Activated CD4-positive, alpha-beta T cell treated with anti-CD3 and anti-CD28 coated beads, Interleukin-2, amount 10 ng/mL, durations not matched to agents 24 days and 14 days (primary cell): ENCODE measurements at regions not wholly inside any gene's neighbourhood (a gene's known extent, or its start where the extent isn't known, plus 50 kb on each side); places are given as distances from the start of the nearest gene placed in this dataset.

Experiments used
- DNase-seq: peaks from one replicate; pipeline ENCODE4 v3.0.0; 2022
- H3K27ac Mint-ChIP-seq: one replicate; pipeline ENCODE4 v1.8.0; 2022; ENCODE audit warnings: mild to moderate bottlenecking, mixed read lengths
- H3K27me3 Mint-ChIP-seq: one replicate; pipeline ENCODE4 v1.8.0; 2022; ENCODE audit warnings: mixed read lengths
- H3K36me3 Mint-ChIP-seq: one replicate; pipeline ENCODE4 v1.8.0; 2022; ENCODE audit warnings: low read depth, mild to moderate bottlenecking, mixed read lengths
- H3K4me1 Mint-ChIP-seq: one replicate; pipeline ENCODE4 v1.8.0; 2021; ENCODE audit warnings: mixed read lengths
- H3K4me3 Mint-ChIP-seq: one replicate; pipeline ENCODE4 v1.8.0; 2022; ENCODE audit warnings: mild to moderate bottlenecking, moderate library complexity, mixed read lengths
- H3K9me3 Mint-ChIP-seq: one replicate; pipeline ENCODE4 v1.8.0; 2021; ENCODE audit warnings: mixed read lengths
- intact Hi-C: fragments of 100-400 bp; cut with micrococcal nuclease; formaldehyde crosslinking; loops from one replicate; pipeline ENCODE4 v1.15.1; 2023

DNA sequence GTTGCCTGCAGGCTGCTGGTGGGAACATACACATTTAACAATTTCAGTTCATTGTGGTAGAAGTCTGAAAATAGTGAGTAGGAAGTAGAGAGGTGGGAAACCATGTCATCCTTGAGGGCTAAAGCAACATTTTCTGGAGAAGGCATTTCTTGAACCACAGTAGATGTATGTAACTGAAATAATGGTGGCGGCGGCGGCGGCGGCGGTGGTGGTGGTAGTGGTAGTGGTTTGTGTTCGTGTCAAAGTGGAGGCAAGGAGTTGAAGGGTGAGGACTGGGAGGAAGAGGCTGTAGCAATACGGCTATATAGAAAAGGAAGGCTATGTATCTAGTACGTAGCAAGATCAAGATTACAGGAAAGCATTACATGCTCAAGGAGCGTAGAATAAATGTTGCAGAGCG, 1381.6 kb upstream of the TENM3 start:
- no peak overlapping the region for H3K4me3 Mint-ChIP-seq
- peaks cover 14% of the 10 kb centered on the region for H3K9me3 Mint-ChIP-seq
- no peaks in the 10 kb centered on the region for H3K27me3 Mint-ChIP-seq
- H3K36me3 Mint-ChIP-seq: no peaks in the 10 kb centered on the region
- no peaks in the 10 kb centered on the region for H3K4me1 Mint-ChIP-seq
- no peak overlapping the region for H3K27ac Mint-ChIP-seq
- intact Hi-C loops: no loop called here
- no peak for DNase-seq

DNA sequence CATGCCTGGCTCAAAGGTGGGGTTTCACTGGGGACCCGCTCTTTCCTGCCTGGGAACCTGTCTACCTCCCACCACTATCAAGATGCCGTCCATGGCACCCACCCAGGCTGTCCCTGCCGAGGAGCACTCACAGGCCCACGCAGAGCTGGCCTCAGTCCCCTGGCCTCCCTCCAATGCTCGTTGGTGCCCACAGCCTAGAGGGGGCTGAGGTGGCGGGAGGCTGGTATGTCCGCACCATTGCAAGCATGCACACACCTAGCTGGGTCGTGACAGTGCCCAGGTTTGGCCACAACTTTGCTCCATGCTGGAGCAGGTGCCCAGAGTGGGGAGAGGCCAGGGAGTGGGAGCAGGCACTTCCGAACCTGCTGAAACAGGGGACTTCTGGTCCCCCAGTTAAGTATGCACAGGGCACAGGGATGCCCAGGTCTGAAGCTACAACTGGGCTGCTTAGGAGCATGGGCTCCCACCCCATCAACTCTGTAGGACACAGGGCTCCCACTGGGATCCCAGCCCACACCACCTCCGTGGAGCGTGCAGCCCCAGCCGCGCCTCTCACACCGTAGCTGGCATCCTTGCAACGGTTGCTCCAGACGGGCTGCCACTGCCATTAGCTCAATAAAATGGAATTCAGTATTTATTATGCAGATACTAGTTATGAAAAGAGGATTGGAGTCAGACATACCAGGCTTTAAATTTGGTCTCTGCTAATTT, 1376.1 kb upstream of the TENM3 start:
- intact Hi-C loops: no loop called here
- no peak overlapping the region for H3K4me3 Mint-ChIP-seq

DNA sequence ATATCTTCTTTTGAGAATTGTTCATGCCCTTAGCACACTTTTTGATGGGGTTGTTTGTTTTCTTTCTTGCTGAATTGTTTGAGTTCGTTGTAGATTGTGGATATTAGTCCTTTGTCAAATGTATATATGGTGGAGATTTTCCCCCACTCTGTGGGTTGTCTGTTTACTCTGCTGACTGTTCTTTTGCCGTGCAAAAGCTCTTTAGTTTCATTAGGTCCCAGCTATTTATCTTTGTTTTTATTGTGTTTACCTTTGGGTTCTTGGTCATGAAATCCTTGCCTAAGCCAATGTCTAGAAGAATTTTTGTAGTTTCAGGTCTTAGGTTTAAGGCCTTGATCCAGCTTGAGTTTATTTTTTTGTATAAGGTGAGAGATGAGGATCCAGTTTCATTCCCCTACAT, 1372.6 kb upstream of the TENM3 start:
- Mint-ChIP-seq H3K9me3 (peaks cover 6% of the 10 kb centered on the region), H3K4me1 (no peaks in the 10 kb centered on the region), H3K36me3 (no peaks in the 10 kb centered on the region), H3K4me3 (no peak overlapping the region), H3K27ac (no peak overlapping the region), H3K27me3 (no peaks in the 10 kb centered on the region)
- intact Hi-C loops: no loop called here
- DNase-seq: no peak

More for the DNA sequence above, 1376.1 kb upstream of the TENM3 start:
- H3K36me3 Mint-ChIP-seq: no peaks in the 10 kb centered on the region
- H3K27ac Mint-ChIP-seq: no peak overlapping the region
- peaks cover 6% of the 10 kb centered on the region for H3K9me3 Mint-ChIP-seq
- no peaks in the 10 kb centered on the region for H3K27me3 Mint-ChIP-seq
- DNase-seq: no peak
- H3K4me1 Mint-ChIP-seq: no peaks in the 10 kb centered on the region

DNA sequence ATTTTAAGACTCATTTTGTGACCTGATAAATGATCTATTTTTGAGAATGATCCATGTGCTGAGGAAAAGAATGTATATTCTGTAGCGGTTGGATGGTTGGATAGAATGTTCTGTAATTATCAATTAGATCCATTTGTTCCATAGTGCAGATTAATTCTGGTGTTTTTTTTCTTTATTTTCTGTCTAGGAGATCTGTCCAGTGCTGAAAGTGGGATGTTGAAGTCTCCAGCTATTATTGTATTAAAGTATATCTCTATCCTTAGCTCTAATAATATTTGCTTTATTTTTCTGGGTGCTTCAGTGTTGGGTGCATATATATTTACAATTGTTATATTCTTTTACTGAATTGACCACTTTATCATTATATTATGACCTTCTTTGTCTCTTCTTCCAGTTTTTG, 1344.9 kb upstream of the TENM3 start:
- no peaks in the 10 kb centered on the region for H3K4me1 Mint-ChIP-seq
- H3K27me3 Mint-ChIP-seq: no peaks in the 10 kb centered on the region
- H3K9me3 Mint-ChIP-seq: no peaks in the 10 kb centered on the region
- H3K36me3 Mint-ChIP-seq: no peaks in the 10 kb centered on the region
- H3K27ac Mint-ChIP-seq: no peak overlapping the region
- no peak overlapping the region for H3K4me3 Mint-ChIP-seq
- DNase-seq: no peak
- intact Hi-C loops: no loop called here

DNA sequence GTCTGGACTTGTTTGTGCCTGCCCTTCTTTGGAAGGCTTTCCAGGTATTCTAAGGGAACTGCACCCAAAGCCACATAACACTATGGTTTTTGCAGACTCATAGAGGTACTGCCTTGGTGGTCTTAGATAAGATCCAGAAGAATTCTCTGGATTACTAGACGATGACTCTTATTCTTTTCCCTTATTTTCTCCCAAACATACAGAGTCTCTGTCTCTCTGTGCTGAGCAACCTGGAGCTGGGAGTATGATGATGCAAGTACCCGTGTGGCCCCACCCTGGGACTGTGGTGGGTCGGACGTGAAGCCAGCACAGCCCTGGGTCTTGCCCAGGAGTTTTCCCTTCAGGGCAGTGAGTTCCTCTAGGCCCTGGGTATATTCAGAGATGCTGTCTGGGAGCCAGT, 1342.4 kb upstream of the TENM3 start:
- Mint-ChIP-seq H3K27ac (no peak overlapping the region), H3K4me1 (no peaks in the 10 kb centered on the region), H3K36me3 (no peaks in the 10 kb centered on the region), H3K9me3 (no peaks in the 10 kb centered on the region), H3K27me3 (no peaks in the 10 kb centered on the region), H3K4me3 (no peak overlapping the region)
- DNase-seq: no peak
- intact Hi-C loops: no loop called here

DNA sequence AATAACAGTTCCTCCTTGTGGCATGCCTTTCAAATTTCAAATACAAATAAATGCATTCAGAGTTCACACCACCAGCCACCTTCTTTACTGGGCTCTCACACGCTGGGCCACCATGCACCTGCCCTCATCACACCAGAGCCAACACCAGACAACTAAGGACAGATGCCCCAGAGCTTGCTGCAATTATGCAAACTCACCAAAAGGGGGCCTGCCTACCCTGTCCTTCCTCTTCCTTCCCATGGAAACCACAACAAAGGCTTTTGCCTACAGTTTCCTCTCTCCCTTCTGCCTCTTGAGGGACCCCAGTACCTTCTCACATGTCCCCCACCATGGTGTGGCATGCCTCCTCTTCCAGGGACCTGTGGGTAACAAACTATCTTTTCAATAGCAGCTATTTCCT, 1333.9 kb upstream of the TENM3 start:
- no peak overlapping the region for H3K27ac Mint-ChIP-seq
- no peak for DNase-seq
- no peaks in the 10 kb centered on the region for H3K9me3 Mint-ChIP-seq
- H3K27me3 Mint-ChIP-seq: no peaks in the 10 kb centered on the region
- no peaks in the 10 kb centered on the region for H3K36me3 Mint-ChIP-seq
- H3K4me1 Mint-ChIP-seq: no peaks in the 10 kb centered on the region
- intact Hi-C loops: no loop called here
- H3K4me3 Mint-ChIP-seq: no peak overlapping the region

DNA sequence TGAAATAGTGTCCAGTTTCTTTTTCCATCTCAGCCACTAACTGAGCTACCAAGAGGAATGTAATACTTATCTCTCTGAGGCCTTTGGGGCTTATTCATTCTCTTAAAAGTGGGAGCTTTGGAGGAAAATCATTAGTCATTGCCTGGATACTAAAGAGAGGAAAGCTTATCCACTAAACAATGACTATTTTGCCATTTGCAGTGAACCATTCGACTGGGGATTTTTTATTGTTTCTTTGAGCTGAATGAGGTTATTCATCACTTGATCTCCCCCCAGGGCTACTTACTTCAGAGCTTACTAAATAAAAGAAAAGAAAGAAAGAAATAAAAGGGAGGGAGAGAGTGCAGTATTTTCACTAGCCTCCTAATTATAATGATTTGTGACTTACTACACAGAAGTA, 1329.5 kb upstream of the TENM3 start:
- H3K36me3 Mint-ChIP-seq: no peaks in the 10 kb centered on the region
- no peaks in the 10 kb centered on the region for H3K4me1 Mint-ChIP-seq
- H3K27ac Mint-ChIP-seq: no peak overlapping the region
- DNase-seq: no peak
- intact Hi-C loops: no loop called here
- H3K4me3 Mint-ChIP-seq: no peak overlapping the region
- no peaks in the 10 kb centered on the region for H3K27me3 Mint-ChIP-seq
- no peaks in the 10 kb centered on the region for H3K9me3 Mint-ChIP-seq

DNA sequence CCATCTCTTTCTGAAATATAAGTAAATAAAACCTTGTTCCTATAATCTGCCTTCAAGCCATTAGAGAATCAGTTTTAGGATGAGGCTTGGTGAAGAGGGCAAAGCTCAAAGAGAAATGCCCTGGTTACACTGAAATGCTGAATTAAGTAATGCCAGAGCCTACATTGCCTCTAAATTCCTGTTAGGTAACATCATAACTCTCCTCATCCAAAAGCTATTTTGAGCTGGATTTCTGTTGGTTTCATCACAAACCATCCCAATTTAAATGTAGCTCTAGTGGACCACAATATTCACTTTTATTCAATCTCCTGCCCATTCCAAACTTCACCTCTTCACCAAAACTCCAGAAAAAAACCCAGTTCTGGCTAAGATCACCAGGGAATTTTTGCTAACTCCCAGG, 1319.7 kb upstream of the TENM3 start:
- Mint-ChIP-seq H3K27me3 (no peaks in the 10 kb centered on the region), H3K36me3 (no peaks in the 10 kb centered on the region), H3K4me1 (no peaks in the 10 kb centered on the region), H3K27ac (no peak overlapping the region), H3K9me3 (no peaks in the 10 kb centered on the region), H3K4me3 (no peak overlapping the region)
- no peak for DNase-seq
- intact Hi-C loops: no loop called here

DNA sequence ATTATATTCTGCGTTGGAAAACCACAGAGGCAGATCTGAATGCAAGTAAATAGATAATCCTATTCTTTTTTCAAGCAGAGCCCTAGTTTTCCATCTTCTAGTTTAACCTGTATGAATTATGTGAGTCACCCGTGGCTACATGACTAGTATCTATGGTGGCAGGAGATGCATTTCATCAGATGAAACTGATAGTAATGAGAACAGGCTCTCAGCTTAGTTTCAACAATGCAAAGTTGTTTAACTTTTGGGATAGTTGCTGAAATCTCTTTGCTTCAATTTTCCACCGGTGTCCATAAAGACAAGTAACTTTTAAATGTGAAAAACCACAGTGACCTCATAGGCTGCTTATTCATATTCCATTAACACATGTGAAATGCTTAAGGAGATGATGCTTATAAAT, 1317.4 kb upstream of the TENM3 start:
- Mint-ChIP-seq H3K36me3 (no peaks in the 10 kb centered on the region), H3K27ac (no peak overlapping the region), H3K27me3 (no peaks in the 10 kb centered on the region), H3K4me3 (no peak overlapping the region), H3K9me3 (no peaks in the 10 kb centered on the region), H3K4me1 (no peaks in the 10 kb centered on the region)
- intact Hi-C loops: no loop called here
- no peak for DNase-seq

DNA sequence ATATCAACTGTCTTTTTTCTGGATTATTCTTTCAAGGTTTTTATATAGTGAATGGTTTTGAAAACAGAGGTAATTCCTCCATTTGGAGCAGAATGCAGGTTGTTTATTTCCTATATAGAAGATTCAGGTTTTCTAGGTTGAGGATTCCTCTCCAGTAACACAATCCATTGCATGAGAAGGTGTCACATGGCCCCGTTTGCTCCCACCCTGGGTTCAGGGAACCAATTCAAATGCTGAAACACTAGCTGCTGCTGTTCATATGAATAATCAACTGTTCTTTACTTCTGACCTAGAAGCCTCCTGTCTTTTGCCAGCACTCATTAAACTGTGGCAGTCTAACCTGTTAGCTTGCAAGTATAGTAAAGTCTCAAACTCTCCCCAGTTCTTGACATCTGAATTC, 1316.9 kb upstream of the TENM3 start:
- intact Hi-C loops: no loop called here
- no peaks in the 10 kb centered on the region for H3K27me3 Mint-ChIP-seq
- no peak overlapping the region for H3K27ac Mint-ChIP-seq
- H3K36me3 Mint-ChIP-seq: no peaks in the 10 kb centered on the region
- no peak for DNase-seq
- H3K9me3 Mint-ChIP-seq: no peaks in the 10 kb centered on the region
- H3K4me1 Mint-ChIP-seq: no peaks in the 10 kb centered on the region
- no peak overlapping the region for H3K4me3 Mint-ChIP-seq

DNA sequence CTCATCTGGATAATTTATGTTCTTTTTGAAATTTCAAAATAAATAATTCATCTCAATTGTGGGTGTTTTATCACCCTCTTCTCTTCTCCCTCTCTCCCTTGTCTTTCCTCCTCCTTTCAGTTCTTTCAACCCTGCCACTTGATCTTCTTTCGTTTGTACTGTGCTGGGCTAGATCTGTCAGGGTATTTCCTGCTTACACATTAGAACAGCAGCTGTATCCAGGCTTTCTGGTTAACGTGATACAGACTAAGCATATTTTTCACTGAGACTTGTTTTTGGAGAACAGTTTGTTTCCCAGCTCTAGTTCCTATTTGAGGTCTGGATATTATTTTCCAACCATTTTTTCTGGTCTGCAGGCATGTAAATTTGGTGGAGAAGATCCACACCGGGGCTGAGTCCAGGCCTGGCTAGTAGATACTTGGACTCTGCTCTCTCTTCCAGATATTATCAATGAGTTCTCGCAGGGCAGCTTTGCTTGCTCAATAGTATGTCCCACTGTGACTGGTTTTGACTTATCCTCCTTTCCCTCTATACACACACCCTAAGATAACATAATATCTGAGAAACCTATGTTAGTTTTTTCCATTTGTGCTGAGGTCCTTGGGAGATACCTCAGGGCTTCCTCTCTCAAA, 1310.7 kb upstream of the TENM3 start:
- H3K27me3 Mint-ChIP-seq: no peaks in the 10 kb centered on the region
- intact Hi-C loops: no loop called here
- H3K4me1 Mint-ChIP-seq: no peaks in the 10 kb centered on the region

DNA sequence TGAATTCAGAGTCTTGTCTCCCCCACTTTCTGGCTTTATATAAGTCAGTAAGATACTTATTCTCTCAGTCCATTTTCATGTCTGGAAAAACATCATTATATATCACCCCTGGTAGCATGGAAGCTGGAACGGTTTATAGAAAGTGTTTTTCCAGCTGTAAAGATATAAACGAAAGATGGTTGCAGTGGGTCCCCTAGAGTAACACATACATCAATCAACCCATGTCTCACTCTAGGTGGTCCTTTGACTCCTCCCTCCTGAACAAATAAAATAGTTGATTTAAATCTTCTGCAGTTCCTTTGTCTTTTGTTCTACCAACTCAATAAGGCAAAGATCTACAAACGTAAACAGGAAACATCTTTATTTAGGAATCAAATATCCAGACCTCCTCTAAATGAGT, 1306.1 kb upstream of the TENM3 start:
- no peaks in the 10 kb centered on the region for H3K36me3 Mint-ChIP-seq
- no peak overlapping the region for H3K4me3 Mint-ChIP-seq
- no peaks in the 10 kb centered on the region for H3K4me1 Mint-ChIP-seq
- DNase-seq: no peak
- no peaks in the 10 kb centered on the region for H3K27me3 Mint-ChIP-seq
- no peak overlapping the region for H3K27ac Mint-ChIP-seq
- H3K9me3 Mint-ChIP-seq: no peaks in the 10 kb centered on the region
- intact Hi-C loops: no loop called here

More for the DNA sequence above, 1310.7 kb upstream of the TENM3 start:
- no peak overlapping the region for H3K27ac Mint-ChIP-seq
- H3K9me3 Mint-ChIP-seq: no peaks in the 10 kb centered on the region
- no peaks in the 10 kb centered on the region for H3K36me3 Mint-ChIP-seq
- H3K4me3 Mint-ChIP-seq: no peak overlapping the region
- no peak for DNase-seq

DNA sequence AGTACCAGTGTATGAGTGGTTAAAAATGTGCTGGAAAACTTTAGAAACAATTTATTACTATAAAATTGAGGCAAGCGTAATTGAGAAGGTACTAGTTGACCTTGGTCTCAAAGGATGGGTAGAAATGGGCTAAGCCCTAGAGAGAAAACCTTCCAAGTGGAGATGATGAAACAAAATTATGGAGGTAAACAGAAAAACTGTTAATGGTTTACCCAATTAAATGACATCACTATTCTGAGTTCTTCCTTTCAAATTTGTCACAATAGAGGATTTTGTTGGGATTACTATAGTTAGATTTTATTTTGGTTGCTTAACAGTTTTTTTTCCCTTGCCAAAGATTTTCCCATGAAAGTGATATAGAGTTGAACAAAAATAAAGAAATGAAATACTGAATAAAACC, 1302.5 kb upstream of the TENM3 start:
- Mint-ChIP-seq H3K9me3 (no peaks in the 10 kb centered on the region), H3K4me3 (no peak overlapping the region), H3K27me3 (no peaks in the 10 kb centered on the region), H3K27ac (no peak overlapping the region), H3K4me1 (no peaks in the 10 kb centered on the region), H3K36me3 (no peaks in the 10 kb centered on the region)
- DNase-seq: no peak
- intact Hi-C loops: no loop called here

DNA sequence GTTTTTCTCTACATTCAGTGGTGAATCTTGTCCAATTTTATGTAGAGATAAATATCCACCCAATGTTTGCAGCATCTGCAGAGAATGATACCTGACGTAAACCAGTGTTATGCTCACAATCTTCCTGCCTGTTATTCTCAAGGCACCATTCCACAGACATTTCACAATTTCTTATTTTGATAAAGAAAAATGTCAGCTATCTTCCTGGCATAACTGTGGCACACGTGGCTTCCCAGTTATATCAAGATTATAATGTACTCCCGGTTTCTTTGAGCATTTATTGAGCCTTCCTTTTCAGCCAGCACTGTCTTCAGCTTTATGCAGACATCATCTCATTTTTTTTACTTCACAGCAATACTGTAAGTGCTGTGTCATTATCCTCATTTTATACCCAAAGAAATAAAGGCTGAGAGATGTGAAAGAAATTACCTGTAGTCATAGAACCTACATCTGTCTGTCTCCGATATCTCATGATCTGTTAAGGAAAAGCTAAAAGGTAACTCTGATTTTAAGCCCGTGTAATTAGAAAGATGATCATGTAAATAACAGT, 1300.8 kb upstream of the TENM3 start:
- H3K4me1 Mint-ChIP-seq: no peaks in the 10 kb centered on the region
- intact Hi-C loops: no loop called here
- no peaks in the 10 kb centered on the region for H3K9me3 Mint-ChIP-seq
- H3K4me3 Mint-ChIP-seq: no peak overlapping the region
- no peaks in the 10 kb centered on the region for H3K36me3 Mint-ChIP-seq
- DNase-seq: no peak
- no peak overlapping the region for H3K27ac Mint-ChIP-seq
- H3K27me3 Mint-ChIP-seq: no peaks in the 10 kb centered on the region

DNA sequence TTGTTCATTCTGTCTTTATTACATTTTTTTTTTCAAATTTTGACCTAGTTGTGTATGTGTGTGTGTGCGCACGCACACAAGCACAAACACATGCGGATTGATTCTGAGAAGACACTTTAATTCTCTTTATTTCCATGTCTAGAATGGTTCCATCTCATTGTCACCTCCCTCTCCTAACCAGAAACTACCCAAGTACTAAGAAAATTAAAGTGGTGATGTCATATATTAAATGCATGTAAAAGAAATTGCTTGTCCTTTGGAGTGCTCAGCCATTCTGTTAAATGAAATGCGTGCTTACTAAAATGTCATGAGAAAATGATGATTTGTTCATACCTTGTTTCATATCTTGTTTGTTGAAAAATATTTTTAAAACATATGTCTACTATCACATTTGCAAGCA, 1297.0 kb upstream of the TENM3 start:
- no peaks in the 10 kb centered on the region for H3K36me3 Mint-ChIP-seq
- no peaks in the 10 kb centered on the region for H3K27me3 Mint-ChIP-seq
- H3K4me1 Mint-ChIP-seq: no peaks in the 10 kb centered on the region
- DNase-seq: no peak
- no peak overlapping the region for H3K27ac Mint-ChIP-seq
- no peaks in the 10 kb centered on the region for H3K9me3 Mint-ChIP-seq
- intact Hi-C loops: no loop called here
- no peak overlapping the region for H3K4me3 Mint-ChIP-seq
